ENCODE measurements at regions not wholly inside any gene's neighbourhood (a gene's known extent, or its start where the extent isn't known, plus 50 kb on each side); places are given as distances from the start of the nearest gene placed in this dataset.

DNA sequence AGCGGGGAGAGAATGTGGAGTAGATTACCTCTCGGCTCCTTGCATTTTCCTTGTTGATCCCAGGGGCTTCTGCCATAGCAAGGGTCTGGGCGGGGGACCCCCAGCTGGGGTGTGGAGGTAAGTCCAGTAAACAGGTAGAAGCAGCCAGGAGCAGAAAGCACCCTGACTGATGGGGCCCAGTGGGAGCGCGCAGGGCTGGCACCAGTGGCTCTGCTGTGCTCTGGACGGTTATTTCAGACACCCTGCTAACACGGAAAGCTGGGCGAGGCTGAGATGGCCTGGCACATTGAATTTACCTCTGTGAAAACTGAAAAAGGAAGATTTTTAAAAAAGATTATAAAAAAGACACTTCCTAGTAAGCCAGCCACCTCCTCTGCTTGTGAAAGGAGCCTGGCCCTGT is 88.4 kb upstream of the CALM2 start:
- H3K27ac Mint-ChIP-seq, result no peak overlapping the region
- H3K27me3 Mint-ChIP-seq, result no peaks in the 10 kb centered on the region
- no peak for ATAC-seq (replicated peaks)

DNA sequence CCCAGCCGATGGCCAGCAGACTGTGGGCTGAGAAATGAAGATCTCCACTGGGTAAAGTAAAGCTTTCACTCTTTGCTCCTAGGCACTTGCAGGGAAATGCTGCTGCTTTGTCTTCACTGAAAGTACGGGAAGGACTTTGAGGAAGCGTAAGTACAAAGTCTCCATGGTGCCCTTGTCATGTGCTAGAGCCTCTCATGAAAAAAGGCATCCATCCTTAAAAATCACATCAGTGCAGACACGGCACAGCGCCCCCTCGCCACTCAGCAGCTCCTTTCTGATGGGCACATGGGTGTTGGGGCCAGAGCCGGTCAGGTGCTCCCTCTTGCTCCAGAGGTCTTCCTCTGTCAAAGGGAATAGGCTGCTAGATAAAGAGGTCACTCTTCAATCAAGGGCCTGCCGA is 87.8 kb upstream of the CALM2 start:
- Mint-ChIP-seq H3K4me3 (no peak overlapping the region), H3K36me3 (peaks cover 0 to 4% of the 10 kb centered on the region in 2 donors), H3K27me3 (no peaks in the 10 kb centered on the region), H3K27ac (no peak overlapping the region), H3K4me1 (peaks cover 6 to 8% of the 10 kb centered on the region in 2 donors), H3K9me3 (peaks cover 0 to 5% of the 10 kb centered on the region in 2 donors)
- no peak for ATAC-seq (replicated peaks)
- no peak for DNase-seq

More for the DNA sequence above, 88.4 kb upstream of the CALM2 start:
- Mint-ChIP-seq H3K36me3 (peaks cover 0 to 4% of the 10 kb centered on the region in 2 donors), H3K9me3 (peaks cover 0 to 4% of the 10 kb centered on the region in 2 donors), H3K4me3 (no peak overlapping the region), H3K4me1 (peaks cover 5 to 6% of the 10 kb centered on the region in 2 donors)
- no peak for DNase-seq

DNA sequence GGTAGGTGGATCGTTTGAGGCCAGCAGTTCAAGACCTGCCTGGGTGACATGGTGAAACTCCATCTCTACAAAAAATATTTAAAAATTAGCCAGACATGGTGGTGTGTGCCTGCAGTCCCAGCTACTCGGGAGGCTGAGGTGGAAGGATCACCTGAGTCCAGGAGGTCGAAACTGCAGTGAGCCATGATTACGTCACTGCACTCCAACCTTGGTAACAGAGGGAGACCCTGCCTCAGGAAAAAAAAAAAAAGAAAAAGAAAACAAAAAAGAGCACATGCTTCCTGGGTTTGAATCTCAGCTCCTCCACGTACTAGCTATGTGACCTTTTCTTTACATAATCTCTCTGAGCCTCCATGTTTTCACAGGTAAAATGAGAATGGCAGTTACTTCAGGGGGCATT is 86.3 kb upstream of the CALM2 start:
- no peak overlapping the region for H3K4me3 Mint-ChIP-seq
- H3K4me1 Mint-ChIP-seq, result peaks cover 6 to 8% of the 10 kb centered on the region in 2 donors
- no peak overlapping the region for H3K27ac Mint-ChIP-seq
- peaks cover 0 to 4% of the 10 kb centered on the region in 2 donors for H3K36me3 Mint-ChIP-seq
- ATAC-seq (replicated peaks) (no peak), DNase-seq (no peak)
- H3K9me3 Mint-ChIP-seq, result peaks cover 0 to 5% of the 10 kb centered on the region in 2 donors
- no peaks in the 10 kb centered on the region for H3K27me3 Mint-ChIP-seq

DNA sequence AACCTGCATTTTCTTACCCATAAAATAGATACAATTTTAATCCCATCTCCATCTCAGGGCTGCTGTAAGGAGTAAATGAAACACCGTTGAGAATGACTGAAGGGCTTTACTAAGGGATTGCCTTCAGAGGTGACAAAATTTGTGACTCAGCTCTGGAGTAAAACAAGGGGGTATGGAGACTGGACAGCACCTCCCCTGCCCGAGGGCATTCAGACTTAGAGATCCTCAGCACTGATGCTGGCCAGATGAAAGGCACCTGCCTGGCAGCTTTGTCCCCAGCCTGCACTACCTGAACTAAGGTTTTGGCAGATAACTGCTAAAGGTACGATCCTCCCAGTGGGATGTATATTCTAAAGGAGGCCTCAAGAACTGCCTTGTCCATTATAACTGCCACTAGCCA is 84.7 kb upstream of the CALM2 start:
- Mint-ChIP-seq H3K4me3 (no peak overlapping the region), H3K27me3 (no peaks in the 10 kb centered on the region), H3K4me1 (peaks cover 6 to 8% of the 10 kb centered on the region in 2 donors), H3K27ac (no peak overlapping the region), H3K9me3 (peaks cover 0 to 5% of the 10 kb centered on the region in 2 donors), H3K36me3 (peaks cover 0 to 4% of the 10 kb centered on the region in 2 donors)
- ATAC-seq (replicated peaks), result no peak
- DNase-seq, result no peak

DNA sequence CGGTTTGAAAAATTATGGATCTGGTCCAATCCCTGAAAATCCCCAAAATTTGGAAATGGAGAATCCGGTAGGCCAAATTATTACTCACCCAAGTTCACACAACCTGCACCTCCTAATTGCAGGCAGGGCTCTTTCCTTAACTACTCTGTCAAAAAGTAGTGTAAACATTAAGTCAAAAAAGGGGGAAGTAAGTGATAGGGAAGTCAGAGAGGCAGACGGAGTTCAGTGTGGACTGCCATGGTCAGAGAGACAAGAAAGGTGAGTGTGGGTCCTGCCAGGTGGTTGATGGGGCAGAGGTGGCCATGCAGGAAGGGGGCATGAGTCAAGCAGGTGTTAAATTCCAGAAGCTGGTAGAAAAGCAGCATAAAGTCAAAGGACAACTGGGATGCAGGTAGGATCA is 83.5 kb upstream of the CALM2 start:
- Mint-ChIP-seq H3K27me3 (no peaks in the 10 kb centered on the region), H3K4me3 (no peak overlapping the region), H3K36me3 (peaks cover 0 to 4% of the 10 kb centered on the region in 2 donors), H3K27ac (no peak overlapping the region), H3K4me1 (peaks cover 6 to 8% of the 10 kb centered on the region in 2 donors), H3K9me3 (peaks cover 0 to 5% of the 10 kb centered on the region in 2 donors)
- no peak for ATAC-seq (replicated peaks)
- no peak for DNase-seq

DNA sequence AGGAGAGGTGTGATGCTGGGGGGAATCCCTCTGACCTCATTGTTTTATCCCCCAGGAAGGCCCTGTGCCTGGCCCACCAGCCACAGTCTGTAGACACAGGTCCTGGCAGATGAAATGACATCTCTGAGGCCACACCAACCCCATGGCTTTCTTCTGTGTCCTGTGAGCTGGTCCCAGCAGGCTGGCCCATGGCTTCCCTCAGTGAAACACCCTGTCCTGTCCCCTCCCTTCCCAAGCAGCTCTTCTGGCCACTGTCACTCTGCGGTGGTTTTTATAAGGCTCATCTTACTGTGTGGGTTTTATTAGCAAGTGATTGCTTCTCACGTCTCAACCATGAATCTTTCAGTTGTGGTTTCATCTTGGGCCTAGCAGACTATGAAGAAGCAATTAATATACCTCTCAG is 81.6 kb upstream of the CALM2 start:
- ATAC-seq (replicated peaks) (no peak), DNase-seq (no peak)
- no peak overlapping the region for H3K4me3 Mint-ChIP-seq
- H3K4me1 Mint-ChIP-seq, result peaks cover 8 to 19% of the 10 kb centered on the region in 2 donors
- H3K27me3 Mint-ChIP-seq, result no peaks in the 10 kb centered on the region
- H3K9me3 Mint-ChIP-seq, result peaks cover 0 to 5% of the 10 kb centered on the region in 2 donors
- peaks cover 0 to 4% of the 10 kb centered on the region in 2 donors for H3K36me3 Mint-ChIP-seq
- H3K27ac Mint-ChIP-seq, result no peak overlapping the region

DNA sequence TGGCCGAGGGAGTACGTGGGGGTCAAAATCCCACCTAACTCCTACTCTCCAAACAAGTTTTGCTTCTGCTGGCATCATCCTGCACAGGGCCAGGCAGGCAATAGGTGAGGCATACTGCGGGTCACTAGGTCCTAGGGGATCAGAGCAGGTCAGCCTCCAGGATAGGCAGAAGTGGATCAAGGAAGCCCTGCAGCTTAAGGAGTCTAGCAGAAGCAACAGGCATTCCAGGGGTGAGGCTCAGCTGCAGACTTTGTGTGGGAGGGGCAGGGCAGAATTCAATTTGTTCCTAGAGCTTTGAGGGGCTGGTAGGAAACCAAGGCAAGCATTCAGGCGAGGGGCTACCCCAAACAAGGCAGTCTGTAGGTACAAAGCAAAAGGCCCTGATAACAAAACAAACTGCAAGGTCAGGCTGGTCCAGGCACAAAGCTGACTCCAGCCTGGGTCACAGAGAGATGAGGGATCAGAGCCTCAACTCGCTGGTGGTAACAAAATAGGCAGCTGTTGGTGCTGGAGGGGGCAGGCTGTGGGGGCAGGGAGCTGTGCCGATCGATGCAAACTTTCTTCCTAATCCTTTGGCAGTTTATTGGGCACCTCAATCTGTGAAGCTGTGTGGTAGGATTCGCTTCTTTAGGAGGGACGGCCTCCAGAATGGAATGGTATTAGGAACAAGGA is 80.2 kb upstream of the CALM2 start:
- peaks cover 8 to 19% of the 10 kb centered on the region in 2 donors for H3K4me1 Mint-ChIP-seq
- peaks cover 0 to 4% of the 10 kb centered on the region in 2 donors for H3K36me3 Mint-ChIP-seq
- no peaks in the 10 kb centered on the region for H3K27me3 Mint-ChIP-seq
- H3K4me3 Mint-ChIP-seq, result no peak overlapping the region
- H3K27ac Mint-ChIP-seq, result no peak overlapping the region
- peaks cover 0 to 5% of the 10 kb centered on the region in 2 donors for H3K9me3 Mint-ChIP-seq
- ATAC-seq (replicated peaks) (no peak), DNase-seq (no peak)

DNA sequence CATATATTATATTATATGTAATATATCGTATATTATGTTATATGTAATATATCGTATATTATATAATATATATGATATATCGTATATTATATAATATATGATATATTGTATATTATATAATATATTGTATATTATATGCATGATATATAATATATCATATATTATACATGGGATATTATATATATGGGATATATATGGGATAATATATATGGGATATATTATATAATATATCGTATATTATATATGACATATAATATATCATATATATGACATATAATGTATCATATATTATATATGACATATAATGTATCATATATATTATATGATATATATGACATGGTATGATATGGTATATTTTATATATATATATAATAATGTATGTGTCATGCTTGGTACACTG is 79.5 kb upstream of the CALM2 start:
- no peak overlapping the region for H3K27ac Mint-ChIP-seq
- H3K36me3 Mint-ChIP-seq, result peaks cover 0 to 4% of the 10 kb centered on the region in 2 donors
- H3K9me3 Mint-ChIP-seq, result peaks cover 0 to 5% of the 10 kb centered on the region in 2 donors
- no peak overlapping the region for H3K4me3 Mint-ChIP-seq
- ATAC-seq (replicated peaks) (no peak), DNase-seq (no peak)
- H3K27me3 Mint-ChIP-seq, result no peaks in the 10 kb centered on the region
- peaks cover 8 to 19% of the 10 kb centered on the region in 2 donors for H3K4me1 Mint-ChIP-seq

DNA sequence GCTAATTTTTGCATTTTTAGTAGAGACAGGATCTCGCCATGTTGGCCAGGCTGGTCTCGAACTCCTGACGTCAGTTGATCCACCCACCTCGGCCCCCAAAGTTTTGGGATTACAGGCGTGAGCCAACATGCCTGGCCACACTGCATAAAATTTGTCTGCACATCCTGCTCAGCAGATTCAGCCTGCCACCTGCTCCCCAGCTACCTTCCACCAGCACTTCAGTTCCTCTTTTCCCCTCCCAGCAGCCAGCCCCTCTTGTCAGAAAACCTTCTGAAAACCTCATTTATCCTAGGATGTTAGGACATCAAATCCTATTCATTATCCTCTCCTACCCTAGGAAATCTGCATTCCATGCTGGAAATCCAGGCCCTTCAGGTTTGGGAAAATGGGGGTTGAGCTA is 78.2 kb upstream of the CALM2 start:
- Mint-ChIP-seq H3K27ac (no peak overlapping the region), H3K9me3 (no peaks in the 10 kb centered on the region)
- ATAC-seq (replicated peaks), result peak; percentile 67

DNA sequence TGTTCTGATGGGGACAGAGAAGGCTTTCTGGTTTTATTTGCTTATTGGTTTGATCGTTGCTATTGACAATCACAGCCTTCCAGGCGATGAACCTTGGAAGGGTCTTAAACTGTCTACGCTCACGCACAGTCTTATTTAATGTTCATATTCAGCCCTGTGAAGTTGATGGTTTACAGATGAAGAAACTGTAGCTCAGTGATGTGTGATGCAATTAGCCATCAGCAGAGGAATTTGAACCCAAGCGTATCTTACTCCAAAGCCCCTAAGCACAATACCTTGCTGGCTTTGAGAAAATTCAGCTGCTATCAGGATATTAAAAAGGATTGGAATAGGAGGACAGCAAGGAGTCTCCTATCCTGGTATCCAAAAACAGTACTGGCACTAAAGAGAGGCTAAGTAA is 77.1 kb upstream of the CALM2 start:
- Mint-ChIP-seq H3K4me3 (no peak overlapping the region), H3K36me3 (no peaks in the 10 kb centered on the region), H3K27ac (no peak overlapping the region), H3K4me1 (peaks cover 4 to 11% of the 10 kb centered on the region in 2 donors), H3K27me3 (peaks cover 0 to 7% of the 10 kb centered on the region in 2 donors), H3K9me3 (no peaks in the 10 kb centered on the region)
- no peak for DNase-seq
- no peak for ATAC-seq (replicated peaks)

More for the DNA sequence above, 78.2 kb upstream of the CALM2 start:
- Mint-ChIP-seq H3K4me3 (no peak overlapping the region), H3K36me3 (no peaks in the 10 kb centered on the region), H3K4me1 (peaks cover 4 to 12% of the 10 kb centered on the region in 2 donors), H3K27me3 (peaks cover 0 to 7% of the 10 kb centered on the region in 2 donors)
- DNase-seq, result no peak

DNA sequence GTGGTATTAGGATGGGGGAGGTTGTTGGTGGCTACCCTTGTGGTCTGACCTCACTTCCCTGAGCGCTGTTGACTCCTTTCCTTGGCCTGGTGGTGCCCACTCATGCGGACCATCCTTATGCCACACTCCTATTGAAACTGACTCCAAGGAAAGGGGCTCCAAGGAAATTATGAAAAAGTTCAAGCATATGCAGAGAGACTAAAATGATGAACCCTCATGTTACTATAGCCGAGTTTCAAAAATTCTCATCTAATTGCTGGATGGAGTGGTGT is 75.0 kb upstream of the CALM2 start:
- H3K27ac Mint-ChIP-seq, result peak overlapping the region; percentile 25
- no peaks in the 10 kb centered on the region for H3K36me3 Mint-ChIP-seq
- H3K27me3 Mint-ChIP-seq, result peaks cover under 1 to 7% of the 10 kb centered on the region in 2 donors
- peaks cover 4 to 11% of the 10 kb centered on the region in 2 donors for H3K4me1 Mint-ChIP-seq
- no peak for DNase-seq
- H3K4me3 Mint-ChIP-seq, result no peak overlapping the region
- no peaks in the 10 kb centered on the region for H3K9me3 Mint-ChIP-seq
- ATAC-seq (replicated peaks), result no peak

DNA sequence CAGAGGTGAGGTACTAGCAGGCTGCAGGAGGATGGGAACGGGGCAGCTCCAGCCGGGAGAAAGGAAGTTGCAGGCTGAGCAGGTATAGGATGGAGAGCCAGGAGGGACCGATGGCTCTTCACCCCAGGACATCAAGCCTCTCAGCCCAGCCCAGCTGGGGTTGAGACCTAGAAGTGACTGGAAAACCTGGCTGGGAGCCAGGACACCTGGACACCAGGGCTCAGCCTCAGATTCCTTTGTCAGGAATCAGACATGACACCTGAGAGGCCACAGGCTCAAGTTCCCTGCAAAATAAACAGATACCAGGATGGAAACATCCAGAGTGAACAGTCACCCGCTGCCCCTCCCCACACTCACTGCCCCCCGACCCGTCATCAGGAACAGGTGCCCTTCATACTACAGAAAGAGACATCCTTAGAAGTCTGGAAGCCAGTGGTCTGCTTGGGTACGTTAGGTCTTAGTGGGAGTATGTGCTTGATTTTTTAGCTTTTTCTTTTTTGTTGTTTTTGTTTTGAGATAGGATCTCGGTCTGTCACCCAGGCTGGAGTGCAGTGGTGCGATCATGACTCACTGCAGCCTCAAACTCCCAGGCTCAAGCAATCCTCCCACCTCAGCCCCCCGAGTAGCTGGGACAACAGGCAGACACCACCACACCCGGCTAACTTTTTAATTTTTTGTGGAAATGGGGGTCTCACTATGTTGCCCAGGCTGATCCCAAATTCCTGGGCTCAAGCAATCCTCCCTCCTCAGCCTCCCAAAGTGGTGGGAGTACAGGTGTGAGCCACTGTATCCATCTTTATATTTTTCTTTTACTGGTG is 74.5 kb upstream of the CALM2 start:
- peak overlapping the region; percentile 25 for H3K27ac Mint-ChIP-seq

DNA sequence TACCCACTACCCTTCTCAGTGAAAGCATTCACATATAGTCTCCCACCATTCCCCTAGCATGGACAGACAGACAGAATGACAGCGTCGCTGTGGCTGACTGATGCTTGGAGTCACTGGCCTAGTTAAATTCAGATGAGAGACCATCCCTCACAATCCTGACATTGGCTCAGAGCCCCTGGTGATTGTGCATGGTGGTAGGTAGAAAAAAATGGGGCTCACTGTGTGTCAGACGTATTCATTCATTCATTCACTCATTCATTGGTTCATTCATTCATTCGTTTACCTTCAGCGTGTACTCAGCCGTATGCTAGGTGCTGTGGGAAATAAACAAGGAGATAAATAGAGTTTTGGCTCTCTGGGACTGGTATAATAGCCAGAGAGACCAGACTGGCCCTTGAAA is 73.6 kb upstream of the CALM2 start:
- no peak for DNase-seq
- H3K4me3 Mint-ChIP-seq, result no peak overlapping the region
- H3K36me3 Mint-ChIP-seq, result no peaks in the 10 kb centered on the region
- ATAC-seq (replicated peaks), result no peak
- H3K27me3 Mint-ChIP-seq, result peaks cover 6 to 13% of the 10 kb centered on the region in 2 donors
- no peaks in the 10 kb centered on the region for H3K9me3 Mint-ChIP-seq
- H3K27ac Mint-ChIP-seq, result no peak overlapping the region
- peaks cover 4 to 11% of the 10 kb centered on the region in 2 donors for H3K4me1 Mint-ChIP-seq

More for the DNA sequence above, 74.5 kb upstream of the CALM2 start:
- DNase-seq, result no peak
- Mint-ChIP-seq H3K4me3 (no peak overlapping the region), H3K27me3 (peaks cover 3 to 7% of the 10 kb centered on the region in 2 donors), H3K9me3 (no peaks in the 10 kb centered on the region), H3K4me1 (peaks cover 4 to 11% of the 10 kb centered on the region in 2 donors), H3K36me3 (no peaks in the 10 kb centered on the region)
- no peak for ATAC-seq (replicated peaks)

DNA sequence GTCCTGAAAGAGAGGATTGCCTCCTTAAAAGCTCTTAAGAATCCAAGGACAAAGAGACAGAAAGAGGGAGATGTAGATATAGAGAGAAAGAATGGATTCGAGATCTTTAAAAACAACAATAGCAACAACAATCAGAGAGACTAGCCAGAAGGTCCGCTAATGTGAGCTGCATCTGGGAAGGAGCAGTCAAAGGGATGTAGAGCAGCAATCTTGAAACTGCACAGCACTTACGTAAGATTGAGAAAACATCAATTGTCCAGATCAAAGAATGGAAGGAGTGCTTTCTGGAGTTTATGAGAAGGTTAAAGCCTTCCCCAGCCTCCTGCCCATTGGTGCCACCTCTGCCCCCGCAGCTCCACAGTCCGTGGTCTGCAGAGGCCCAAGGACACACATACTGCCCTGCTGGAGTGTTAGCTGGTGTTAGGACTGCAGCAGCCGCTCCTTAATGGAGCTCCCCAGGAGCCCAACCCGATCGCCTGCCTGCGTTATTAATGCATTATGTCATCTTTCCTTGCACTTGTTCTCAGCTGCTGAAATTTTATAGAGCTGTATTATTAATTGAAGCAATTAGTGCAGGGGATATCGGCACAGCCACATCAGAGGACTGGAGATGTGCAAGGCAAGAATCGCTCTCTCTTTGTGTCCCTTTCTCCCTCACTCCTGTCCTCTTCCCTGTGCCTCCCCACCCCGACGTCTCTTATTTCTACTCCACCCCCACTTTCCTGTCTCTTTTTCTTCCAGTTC is 73.0 kb upstream of the CALM2 start:
- Mint-ChIP-seq H3K4me1 (peaks cover under 1 to 6% of the 10 kb centered on the region in 2 donors), H3K9me3 (no peaks in the 10 kb centered on the region), H3K27ac (no peak overlapping the region), H3K36me3 (no peaks in the 10 kb centered on the region), H3K27me3 (peaks cover 6 to 13% of the 10 kb centered on the region in 2 donors), H3K4me3 (no peak overlapping the region)
- DNase-seq (no peak), ATAC-seq (replicated peaks) (no peak)

Measured in stimulated activated naive B cell treated with anti-CD40 and anti-IgM and Interleukin-4, amounts not matched to agents 10 μg/mL and 1 μg/mL and 100 μg/mL, for 72 hours (primary cell).